ENCODE measurements at regions not wholly inside any gene's neighbourhood (a gene's known extent, or its start where the extent isn't known, plus 50 kb on each side); places are given as distances from the start of the nearest gene placed in this dataset.

DNA sequence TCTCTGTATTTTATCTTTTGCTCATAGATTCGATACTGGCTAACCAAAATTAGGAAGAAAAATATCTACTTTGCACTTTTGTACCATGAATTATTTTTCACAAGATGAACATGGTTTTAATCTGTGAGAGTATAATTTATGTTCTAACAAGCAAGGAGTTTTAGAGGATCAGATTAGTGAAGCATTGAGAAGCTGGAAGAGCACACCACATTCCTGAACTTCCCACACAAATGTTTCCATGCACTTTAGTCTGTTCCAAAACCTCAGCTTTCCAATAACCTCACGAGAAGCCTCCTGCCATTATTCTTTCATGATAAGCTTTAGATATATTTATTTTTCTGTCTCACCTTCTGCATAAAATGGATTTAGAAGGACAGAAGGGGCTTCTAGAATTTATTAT lies 98.7 kb upstream of the MPDZ start:
- DNase-seq = no peak

DNA sequence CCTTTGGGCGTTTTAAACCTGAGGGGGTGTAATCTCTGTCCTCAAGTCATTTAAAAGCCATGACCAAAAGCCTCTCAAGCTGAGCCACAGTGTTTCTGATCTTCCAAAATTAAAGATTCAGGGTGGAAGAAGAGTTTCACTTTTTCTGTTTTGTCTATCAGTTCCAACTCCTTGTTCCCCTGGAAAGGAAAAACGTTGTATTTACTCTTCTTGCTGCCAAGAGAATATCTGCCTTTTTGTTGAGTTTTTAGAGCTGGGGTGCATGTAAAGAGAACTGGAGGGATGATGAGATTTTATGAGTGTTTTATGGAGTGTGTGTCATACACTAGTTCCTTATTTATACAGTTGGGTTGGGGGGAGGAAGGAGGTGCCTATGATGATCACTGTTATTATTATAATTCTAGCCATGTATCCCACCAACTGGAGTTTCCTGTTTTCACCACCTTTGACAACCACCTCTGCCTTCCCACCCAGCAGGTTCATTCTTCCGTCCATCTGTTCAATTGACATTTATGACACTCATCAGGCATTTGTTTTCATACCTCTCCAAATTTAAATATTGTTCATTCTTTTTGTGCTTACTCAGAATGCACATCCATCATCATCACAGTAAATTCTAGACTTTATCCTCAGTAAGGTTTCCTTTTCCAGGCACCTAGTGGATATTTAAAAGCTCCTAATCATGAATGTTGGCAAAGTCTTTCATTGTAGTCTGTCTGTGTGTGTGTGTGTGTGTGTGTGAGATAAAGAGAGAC lies 97.9 kb upstream of the MPDZ start:
- no peak for DNase-seq

DNA sequence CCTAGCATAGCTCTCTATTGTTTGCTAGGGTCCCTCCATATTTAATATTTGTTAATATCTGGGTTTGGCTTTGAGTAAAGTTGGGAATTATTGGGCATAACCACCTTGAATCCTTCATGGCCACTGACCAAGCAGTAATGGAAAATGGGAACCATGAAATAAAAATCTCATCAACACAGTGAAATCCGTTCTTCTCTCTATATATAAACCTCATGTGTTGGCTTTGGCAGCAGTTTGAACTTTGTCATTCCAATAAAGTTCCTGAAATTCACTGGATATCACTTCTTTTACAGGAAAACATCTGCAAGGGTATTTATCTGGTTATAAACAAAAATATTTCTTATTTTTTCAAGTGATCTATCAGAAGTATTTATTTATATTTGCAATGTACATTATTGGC lies 93.0 kb upstream of the MPDZ start:
- DNase-seq = no peak

DNA sequence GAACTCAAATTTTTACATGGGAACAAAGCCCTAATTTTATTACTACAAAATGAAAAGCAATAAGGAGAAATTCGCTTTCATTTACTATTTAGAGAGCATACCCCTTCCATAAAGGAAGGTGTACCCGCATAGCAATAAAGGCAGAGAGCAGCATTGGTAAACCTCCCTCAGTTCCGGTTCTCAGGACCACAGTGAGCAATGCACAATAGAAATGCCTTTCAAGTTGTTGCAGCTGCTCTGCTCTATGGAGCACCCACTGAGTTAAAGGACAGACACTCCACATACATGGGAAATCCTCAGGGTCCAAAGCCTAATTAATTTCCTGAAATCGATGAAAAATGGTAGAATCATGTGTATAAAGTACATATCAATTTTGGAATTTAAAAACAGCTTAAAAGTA lies 89.9 kb upstream of the MPDZ start:
- DNase-seq = no peak

DNA sequence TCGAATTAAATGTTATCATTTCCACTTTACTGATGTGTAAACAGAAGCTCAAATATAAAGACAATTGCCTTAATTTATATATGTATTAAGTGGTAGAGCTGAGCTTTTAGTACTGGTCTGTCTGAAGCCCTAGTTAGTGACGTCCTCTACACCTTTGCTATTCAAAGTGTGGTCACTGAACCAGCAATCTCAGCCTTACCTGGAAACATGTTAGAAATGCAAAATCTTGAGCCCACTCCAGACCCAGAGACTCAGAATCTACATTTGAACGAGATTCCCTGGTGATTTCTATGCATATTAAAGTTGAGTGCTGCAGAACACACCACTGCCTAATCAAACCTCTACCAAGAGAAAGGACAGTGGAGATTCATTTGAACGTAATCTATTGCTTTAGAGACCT lies 88.3 kb upstream of the MPDZ start:
- DNase-seq = no peak

DNA sequence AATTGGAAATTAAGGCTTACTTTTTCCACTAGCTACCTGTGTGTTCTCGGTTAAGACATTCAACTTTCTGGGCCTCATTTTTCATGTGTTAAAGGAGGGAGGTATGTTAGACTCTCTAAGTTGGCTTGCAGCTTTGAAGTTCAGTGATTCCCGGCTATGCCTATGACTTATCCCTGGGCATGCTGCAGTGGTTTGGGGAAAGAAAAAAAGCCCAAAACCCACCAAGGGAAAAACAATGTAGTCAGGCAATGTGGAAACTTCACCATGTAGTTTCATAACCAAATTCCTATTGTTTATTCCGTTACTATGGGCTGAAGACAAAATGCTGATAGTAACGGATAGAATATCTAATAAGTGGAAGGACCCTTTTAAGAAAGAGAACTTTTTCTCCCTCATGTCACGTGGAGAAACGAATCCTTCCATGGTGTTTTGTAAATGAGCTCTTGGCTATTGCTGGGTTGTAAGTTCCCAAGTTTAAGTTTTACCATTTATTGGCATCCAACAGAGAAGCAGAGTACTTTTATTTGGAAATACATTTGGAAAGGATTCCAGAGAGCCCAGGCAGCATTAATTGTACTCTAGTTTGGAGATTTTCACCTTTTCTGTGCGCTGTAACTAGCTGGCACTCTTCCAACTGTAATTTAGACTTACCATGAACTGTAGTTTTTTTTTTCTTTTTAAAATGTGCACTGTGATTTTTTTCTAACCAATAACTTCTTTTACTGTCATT lies 84.9 kb upstream of the MPDZ start:
- no peak for DNase-seq

DNA sequence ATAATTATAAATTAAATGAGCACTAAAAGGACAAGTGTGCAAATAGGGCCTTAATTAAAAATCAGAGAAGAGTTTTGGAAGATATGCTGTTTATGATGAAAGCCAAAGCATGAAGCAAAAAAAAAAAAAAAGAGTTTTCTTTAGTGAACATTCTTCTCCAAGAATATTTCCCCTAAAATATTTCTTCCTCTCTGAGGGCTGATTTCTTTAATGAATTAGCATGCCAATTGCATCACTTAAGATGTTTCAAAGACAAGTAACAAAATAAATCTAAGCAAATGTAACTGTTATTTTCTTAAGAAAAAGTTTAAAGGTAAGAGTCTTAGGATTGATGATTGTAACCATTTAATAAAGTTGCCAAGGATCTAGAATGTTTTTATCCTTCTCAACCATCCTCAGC lies 81.6 kb upstream of the MPDZ start:
- no peak for DNase-seq

DNA sequence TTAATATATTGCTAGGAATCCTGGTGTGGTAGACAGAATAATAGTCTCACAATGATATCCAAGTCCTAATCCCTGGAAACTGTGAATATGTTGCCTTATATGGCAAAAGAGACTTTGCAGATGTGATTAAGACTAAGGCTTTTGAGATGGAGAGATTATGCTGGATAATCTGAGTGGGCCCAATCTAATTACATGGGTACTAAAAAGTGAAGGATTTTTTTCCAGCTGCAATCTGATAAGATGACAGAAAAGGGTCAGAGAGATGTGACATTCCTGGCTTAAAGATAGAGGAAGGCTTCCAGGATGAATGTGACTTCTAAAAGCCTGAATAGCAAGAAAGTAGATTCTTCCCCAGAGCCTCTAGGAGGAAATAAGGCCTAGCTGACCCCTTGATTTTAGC lies 80.7 kb upstream of the MPDZ start:
- DNase-seq = no peak

DNA sequence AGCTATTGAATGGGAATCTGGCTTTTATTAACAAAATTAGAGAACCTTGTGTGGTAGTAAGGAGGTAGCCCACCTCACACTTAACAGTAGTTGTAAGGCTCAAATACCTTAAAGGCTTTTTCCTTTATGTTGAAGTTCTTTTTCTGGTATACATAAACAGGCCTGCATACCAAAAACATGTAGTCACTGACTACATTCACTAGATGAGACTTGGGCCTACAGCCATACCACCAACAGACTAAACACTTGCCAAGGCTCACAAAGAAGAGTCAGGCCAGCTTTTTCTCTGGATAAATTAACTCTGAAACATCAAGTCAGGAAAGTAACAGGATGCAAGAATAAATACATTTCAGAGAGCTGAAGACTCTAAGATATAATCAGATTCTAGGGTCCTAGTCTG lies 78.6 kb upstream of the MPDZ start:
- DNase-seq = no peak

DNA sequence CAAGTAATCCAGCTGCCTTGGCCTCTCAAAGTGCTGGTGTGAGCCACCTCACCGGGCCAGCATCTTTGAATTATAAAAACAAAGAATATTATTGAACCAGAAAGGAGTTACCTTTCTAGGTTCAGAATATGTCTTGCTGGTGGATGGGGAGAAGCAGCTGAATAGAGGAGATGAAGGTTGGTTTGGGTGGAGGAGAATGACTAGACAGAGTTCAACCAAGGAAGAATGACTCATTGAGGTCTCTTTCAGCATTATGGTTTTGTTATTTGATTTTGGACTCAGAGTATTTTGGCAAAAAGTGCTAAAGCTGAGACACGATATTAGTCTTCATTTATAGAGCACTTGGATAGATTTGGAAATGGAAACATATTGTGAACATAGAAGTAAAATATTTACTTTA lies 75.2 kb upstream of the MPDZ start:
- DNase-seq = no peak

DNA sequence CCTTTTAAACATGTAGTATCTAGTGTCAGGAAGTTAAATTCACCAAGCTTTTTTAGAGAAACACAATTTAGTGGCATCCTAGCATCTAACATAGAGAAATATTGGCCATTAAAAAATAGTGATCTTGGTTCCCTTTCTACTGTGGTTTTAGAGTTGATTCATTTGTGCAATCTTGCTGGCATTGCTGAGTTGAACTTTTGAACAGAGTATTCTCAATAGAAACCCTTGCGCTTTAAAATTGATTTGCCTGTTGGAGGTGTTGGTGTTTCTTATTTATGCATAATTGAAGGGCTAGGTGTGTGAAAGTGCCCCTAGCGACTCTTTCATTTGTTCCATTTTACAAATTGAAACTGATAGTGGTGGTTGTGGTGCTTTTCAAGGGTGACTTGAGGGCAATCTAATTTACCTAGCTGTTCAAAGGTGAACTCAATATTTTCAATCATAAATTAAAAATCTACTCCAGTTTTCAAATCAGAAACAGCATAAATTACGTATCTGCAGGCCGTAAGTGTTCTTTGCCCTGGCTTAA lies 73.0 kb upstream of the MPDZ start:
- DNase-seq = no peak

DNA sequence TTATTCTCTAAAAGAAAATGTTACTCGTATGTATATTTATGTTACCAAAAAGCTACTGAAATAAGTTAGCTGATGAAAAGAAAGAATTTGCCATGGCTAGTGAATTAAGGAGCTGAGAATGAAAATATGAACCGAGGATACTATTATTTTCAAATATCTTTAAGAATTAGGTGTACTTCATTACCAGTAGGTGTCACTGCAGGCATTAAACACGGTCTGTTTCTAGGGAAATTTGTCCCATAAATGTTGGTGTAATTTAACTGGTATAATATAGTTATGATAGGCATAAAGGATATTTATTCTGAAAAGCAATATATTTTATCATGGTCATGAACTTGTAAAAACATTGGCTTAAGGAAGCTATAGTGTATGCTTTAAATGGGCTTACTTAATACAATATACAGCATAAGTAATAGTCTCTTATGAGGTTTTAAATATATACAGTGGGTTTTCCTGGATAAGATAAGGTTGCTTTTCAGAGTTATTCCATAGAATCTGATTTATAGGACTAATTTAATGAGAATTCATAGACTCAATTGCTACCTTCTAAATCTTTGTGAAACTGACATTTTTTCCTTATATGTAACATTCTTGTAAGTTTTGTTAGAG lies 72.4 kb upstream of the MPDZ start:
- peak; percentile 2 for DNase-seq

DNA sequence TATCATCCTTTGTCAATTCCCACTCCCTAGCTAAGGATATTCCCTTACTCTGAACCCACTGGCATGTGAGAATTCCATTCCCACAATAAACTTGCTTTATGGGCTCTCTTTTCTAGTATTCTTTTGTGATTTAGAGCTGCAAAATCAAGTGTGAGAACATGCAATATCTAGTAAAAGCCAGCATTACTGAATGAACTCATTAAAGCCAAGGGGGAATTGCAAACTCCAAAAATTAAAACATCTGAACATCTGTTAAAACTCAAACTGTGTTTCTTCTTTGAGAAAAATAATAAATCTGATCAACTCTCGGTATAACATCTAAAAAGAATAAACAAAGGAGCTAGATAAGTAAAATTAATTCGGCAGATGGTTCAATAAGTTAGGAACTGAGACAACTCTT lies 53.1 kb upstream of the MPDZ start:
- DNase-seq = no peak

DNA sequence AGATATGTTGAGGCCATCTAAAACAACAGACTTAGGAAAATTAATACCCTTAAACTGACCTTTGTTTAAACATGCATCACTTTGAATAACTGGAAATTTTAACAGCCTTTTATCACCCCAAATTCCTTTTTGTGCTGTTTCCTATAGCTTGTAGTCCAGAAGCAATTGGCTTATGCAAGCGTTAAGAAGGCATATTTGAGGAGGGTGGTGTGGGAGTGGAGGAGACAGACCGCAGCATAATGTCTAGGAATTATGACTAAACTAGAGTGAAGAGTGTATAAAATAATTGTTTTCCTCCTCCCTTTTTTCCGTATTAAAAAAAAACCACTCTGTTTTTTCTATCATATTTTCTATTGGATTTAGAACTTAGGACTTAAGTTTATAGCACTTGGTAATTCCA lies 51.8 kb upstream of the MPDZ start:
- DNase-seq = no peak

DNA sequence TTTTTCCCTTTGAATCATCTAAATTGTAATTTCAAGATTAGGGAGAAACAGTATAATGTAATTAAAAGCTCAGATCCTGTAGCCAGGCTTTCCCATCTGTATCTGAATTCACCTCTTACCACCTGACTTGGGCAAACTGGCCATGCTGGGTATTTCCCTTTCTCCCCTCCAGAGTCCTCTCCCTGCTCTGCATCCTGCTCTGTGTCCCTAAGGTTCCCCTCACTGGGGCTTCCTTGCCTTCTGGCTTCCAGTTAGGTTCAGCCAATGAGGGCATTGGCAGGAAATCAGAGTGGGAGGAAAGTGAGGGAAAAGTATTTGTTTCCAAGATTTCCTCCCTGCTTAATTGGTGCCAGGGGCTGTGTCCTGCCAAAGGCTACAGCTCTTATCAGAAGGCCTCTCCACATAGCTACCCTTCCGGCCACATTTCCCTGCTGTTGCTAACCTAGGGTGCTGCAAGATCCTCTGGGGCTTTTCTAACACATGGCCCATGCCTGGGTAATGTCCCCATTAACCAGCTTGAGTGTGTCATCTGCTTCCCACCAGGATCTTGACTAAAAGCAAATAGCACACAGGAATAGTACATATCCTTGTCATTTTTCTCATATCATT lies 51.0 kb upstream of the MPDZ start:
- no peak for DNase-seq

Measured in activated CD4-positive, alpha-beta T cell treated with anti-CD3 and anti-CD28 coated beads, Interleukin-10, Interleukin-2, amounts not matched to agents 100 ng/mL and 50 ng/mL, durations not matched to agents 16 hours and 8 hours (primary cell).